Upper lobe of left lung (tissue), 6 donors: ENCODE measurements at regions not wholly inside any gene's neighbourhood (a gene's known extent, or its start where the extent isn't known, plus 50 kb on each side); places are given as distances from the start of the nearest gene placed in this dataset.

Source experiments
- ATAC-seq, 2 donors: fragments of 200-7000 bp; cut with Tn5 transposase; one replicate each; pipeline ENCODE4 v1.9.1; 2022; ENCODE audit warnings: mild to moderate bottlenecking in 2 of 2, moderate library complexity in 2 of 2; ENCODE audit not compliant: low FRiP score in 2 of 2
- DNase-seq, 2 donors: peaks; one replicate each; pipeline ENCODE4 v3.0.0-alpha.2; 2019 to 2020
- H3K27ac ChIP-seq, 4 donors: fragments of 200-600 bp; sonication (generic); one replicate each; pipeline ENCODE4 v1.5.1; 2016 to 2019
- H3K27me3 ChIP-seq, 4 donors: fragments of 200-600 bp; sonication (generic); one replicate each; pipeline ENCODE4 v1.5.1; 2017 to 2019
- H3K36me3 ChIP-seq, 4 donors: fragments of 200-600 bp; sonication (generic); one replicate each; pipeline ENCODE4 v1.5.1; 2016 to 2019
- H3K4me1 ChIP-seq, 4 donors: fragments of 200-600 bp; sonication (generic); one replicate each; pipeline ENCODE4 v1.5.1; 2018 to 2019
- H3K4me3 ChIP-seq, 4 donors: fragments of 200-600 bp; sonication (generic); one replicate each; pipeline ENCODE4 v1.5.1; 2017 to 2019; ENCODE audit warnings: mild to moderate bottlenecking in 2 of 4, moderate library complexity in 1 of 4
- H3K9me3 ChIP-seq, 4 donors: fragments of 200-600 bp; sonication (generic); one replicate each; pipeline ENCODE4 v1.5.1; 2018 to 2019
- CTCF ChIP-seq, 6 experiments: fragments of 450-650 bp in 4 of 6; fragments of 200-600 bp in 2 of 6; sonication (generic) in 2 of 6; IDR thresholded peaks; one replicate each; pipeline ENCODE4 v1.5.1; 2016 to 2019; ENCODE audit warnings: antibody characterized with exemption in 6 of 6
- EP300 ChIP-seq, 4 donors: sonication (generic); formaldehyde crosslinking; IDR thresholded peaks; one replicate each; pipeline ENCODE4 v1.5.1; 2017; ENCODE audit warnings: antibody characterized with exemption in 4 of 4, control low read depth in 2 of 4
- POLR2A ChIP-seq, 4 donors: fragments of 450-650 bp; IDR thresholded peaks; one replicate each; pipeline ENCODE4 v1.5.1; 2016 to 2017; ENCODE audit warnings: antibody characterized with exemption in 4 of 4, mild to moderate bottlenecking in 2 of 4
- POLR2AphosphoS5 ChIP-seq, 2 donors: sonication (generic); formaldehyde crosslinking; IDR thresholded peaks; one replicate each; pipeline ENCODE4 v1.5.1; 2017; ENCODE audit warnings: antibody characterized with exemption in 2 of 2
- WGBS, 2 donors: methylation state at CpG; one replicate each; pipeline ENCODE4 v1.1.5; 2017 to 2018; 5-methylcytosine and 5-hydroxymethylcytosine counted together
- donor health status: DM: no; HTN: no; CAD: no; lungs with moderate emphysema.
- donor health status: DM: no; HTN: yes; CAD: no; lungs with severe emphysema.

DNA sequence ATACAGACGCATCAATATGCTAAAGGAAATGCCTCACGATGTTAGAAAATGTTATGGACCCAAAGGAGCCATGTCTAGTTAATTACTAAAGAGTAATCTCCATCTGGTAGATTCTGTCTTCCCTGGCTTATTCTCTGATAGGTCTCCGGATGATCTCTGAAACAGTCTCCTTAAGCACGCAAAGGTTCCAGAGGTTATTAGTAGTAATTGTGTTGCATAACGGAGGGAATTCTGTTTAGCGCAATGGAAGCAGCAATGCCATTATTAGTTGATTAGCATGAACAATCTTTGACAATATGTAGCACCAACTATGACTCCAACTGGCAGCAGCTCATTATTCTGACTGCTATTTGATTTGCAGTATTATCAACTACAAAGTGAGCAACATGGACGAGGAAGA, 952.5 kb upstream of the SEMA6D start:
- no peak overlapping the region for H3K27ac ChIP-seq
- no peak for TF ChIP-seq EP300 (IDR thresholded peaks at IDR 0.05)
- TF ChIP-seq POLR2AphosphoS5 (IDR thresholded peaks at IDR 0.05) = no peak
- no peak for TF ChIP-seq POLR2A (IDR thresholded peaks at IDR 0.05)
- TF ChIP-seq CTCF (IDR thresholded peaks at IDR 0.05) = no peak
- no peak for ATAC-seq
- H3K27me3 ChIP-seq = no peaks in the 10 kb centered on the region
- DNase-seq = no peak
- H3K4me3 ChIP-seq = no peak overlapping the region
- H3K36me3 ChIP-seq = no peaks in the 10 kb centered on the region
- H3K4me1 ChIP-seq = no peaks in the 10 kb centered on the region
- H3K9me3 ChIP-seq = peaks cover 6 to 16% (median 10%) of the 10 kb centered on the region in 4 donors
- 77 to 91% methylated on average over 7 of the region's 7 CpGs for WGBS, 2 donors

DNA sequence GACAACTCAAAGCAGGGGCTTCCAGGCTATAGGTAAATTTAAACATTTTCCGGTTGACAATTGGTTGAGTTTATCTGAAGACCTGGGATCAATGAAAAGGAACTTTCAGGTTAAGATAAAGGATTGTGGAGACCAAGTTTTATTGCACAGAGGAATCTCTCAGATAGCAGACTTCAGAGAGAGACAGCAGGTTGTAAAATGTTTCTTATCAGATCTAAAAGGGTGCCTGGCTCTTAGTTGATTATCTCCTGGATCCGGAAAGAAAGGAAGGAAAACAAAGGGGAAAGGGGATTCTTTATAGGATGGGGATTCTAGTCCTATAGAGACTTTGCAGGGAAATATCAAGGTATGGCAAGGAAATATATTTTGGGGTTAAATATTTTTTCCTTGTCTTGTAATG, 951.3 kb upstream of the SEMA6D start:
- no peaks in the 10 kb centered on the region for H3K4me1 ChIP-seq
- no peak for TF ChIP-seq POLR2A (IDR thresholded peaks at IDR 0.05)
- no peak for TF ChIP-seq EP300 (IDR thresholded peaks at IDR 0.05)
- no peak for TF ChIP-seq CTCF (IDR thresholded peaks at IDR 0.05)
- no peak for TF ChIP-seq POLR2AphosphoS5 (IDR thresholded peaks at IDR 0.05)
- H3K36me3 ChIP-seq = no peaks in the 10 kb centered on the region
- WGBS, 2 donors = 56 to 61% methylated on average over 2 of the region's 2 CpGs
- peaks cover 6 to 16% (median 10%) of the 10 kb centered on the region in 4 donors for H3K9me3 ChIP-seq
- H3K4me3 ChIP-seq = no peak overlapping the region
- no peak for DNase-seq
- no peak for ATAC-seq
- no peaks in the 10 kb centered on the region for H3K27me3 ChIP-seq
- H3K27ac ChIP-seq = no peak overlapping the region

- no peaks in the 10 kb centered on the region for H3K36me3 ChIP-seq
- H3K9me3 ChIP-seq = peaks cover 6 to 16% (median 10%) of the 10 kb centered on the region in 4 donors
- no peak overlapping the region for H3K27ac ChIP-seq
- H3K4me3 ChIP-seq = no peak overlapping the region
- WGBS, 2 donors = 84 to 85% methylated on average over 7 to 8 of the region's 8 CpGs
- TF ChIP-seq POLR2A (IDR thresholded peaks at IDR 0.05) (no peak), POLR2AphosphoS5 (IDR thresholded peaks at IDR 0.05) (no peak), EP300 (IDR thresholded peaks at IDR 0.05) (no peak), CTCF (IDR thresholded peaks at IDR 0.05) (no peak)
- DNase-seq = no peak
- no peak for ATAC-seq
- H3K27me3 ChIP-seq = no peaks in the 10 kb centered on the region
- H3K4me1 ChIP-seq = no peaks in the 10 kb centered on the region
These were observed 949.0 kb upstream of the SEMA6D start for GRCh38 chr15:46768287-46768686.

DNA sequence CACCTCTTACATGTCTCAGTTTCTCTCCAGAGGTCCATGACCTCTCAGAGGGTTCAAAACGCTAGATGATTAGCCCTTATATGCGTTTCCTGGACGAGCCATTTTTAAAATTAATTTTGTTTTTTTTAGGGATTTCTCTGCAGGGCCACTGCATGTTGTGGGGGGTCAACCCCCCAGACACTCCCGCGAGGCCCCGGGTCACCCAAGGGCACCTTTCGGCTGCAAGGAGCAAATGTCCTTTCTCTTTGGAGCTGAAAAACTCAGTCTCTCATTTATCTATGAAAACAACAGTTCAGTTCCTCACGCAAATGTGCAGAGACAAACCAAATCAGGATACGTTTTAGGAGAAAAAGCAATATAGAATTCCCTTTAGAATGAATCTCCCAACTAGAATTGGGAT, 944.3 kb upstream of the SEMA6D start:
- Histone ChIP-seq H3K36me3 (no peaks in the 10 kb centered on the region), H3K9me3 (peaks cover 6 to 16% (median 10%) of the 10 kb centered on the region in 4 donors), H3K4me1 (no peaks in the 10 kb centered on the region), H3K27ac (no peak overlapping the region), H3K27me3 (no peaks in the 10 kb centered on the region), H3K4me3 (no peak overlapping the region)
- 92 to 93% methylated on average over 9 of the region's 9 CpGs for WGBS, 2 donors
- no peak for TF ChIP-seq POLR2AphosphoS5 (IDR thresholded peaks at IDR 0.05)
- TF ChIP-seq CTCF (IDR thresholded peaks at IDR 0.05) = no peak
- TF ChIP-seq POLR2A (IDR thresholded peaks at IDR 0.05) = no peak
- DNase-seq (peak in 1 of 2 donors; percentile 15), ATAC-seq (no peak)

DNA sequence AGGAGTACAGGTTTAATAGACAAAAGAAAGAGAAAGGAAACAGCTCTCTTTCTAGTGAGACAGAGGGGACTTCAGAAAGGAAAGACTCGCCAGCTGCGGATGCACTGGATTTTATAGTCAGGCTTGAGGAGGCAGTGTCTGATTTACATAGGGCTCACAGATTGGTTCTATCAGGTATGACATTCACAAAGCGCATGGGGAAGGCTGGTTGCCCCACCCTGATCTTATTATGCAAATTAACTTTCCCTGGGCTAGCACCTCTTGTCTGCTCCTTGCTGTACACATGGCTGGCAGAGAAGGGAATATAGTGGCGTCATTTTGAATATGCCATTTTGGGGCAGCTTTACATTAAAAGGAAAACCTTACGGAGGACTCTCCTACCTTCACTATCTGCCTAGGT, 938.4 kb upstream of the SEMA6D start:
- no peaks in the 10 kb centered on the region for H3K36me3 ChIP-seq
- DNase-seq (no peak), ATAC-seq (no peak)
- H3K27me3 ChIP-seq = no peaks in the 10 kb centered on the region
- WGBS, 2 donors = 87 to 89% methylated on average over 5 of the region's 5 CpGs
- H3K4me1 ChIP-seq = no peaks in the 10 kb centered on the region
- no peaks in the 10 kb centered on the region for H3K9me3 ChIP-seq
- TF ChIP-seq POLR2AphosphoS5 (IDR thresholded peaks at IDR 0.05) (no peak), POLR2A (IDR thresholded peaks at IDR 0.05) (no peak), CTCF (IDR thresholded peaks at IDR 0.05) (no peak)
- H3K27ac ChIP-seq = no peak overlapping the region
- no peak overlapping the region for H3K4me3 ChIP-seq
